Esophagus mucosa (tissue), 1 donor: ENCODE measurements at regions not wholly inside any gene's neighbourhood (a gene's known extent, or its start where the extent isn't known, plus 50 kb on each side); places are given as distances from the start of the nearest gene placed in this dataset.

Experiments
- ATAC-seq: fragments of 200-7000 bp; cut with Tn5 transposase; one replicate; pipeline ENCODE4 v1.9.1; 2020
- donor health status: DM: yes; HTN: yes; CAD: no.

- ATAC-seq: no peak
Measured at GRCh38 chr7:49376817-49377375, 396.5 kb upstream of the VWC2 start.

GRCh38 chr7:49386792-49387191, 386.6 kb upstream of the VWC2 start:
- ATAC-seq: no peak

GRCh38 chr7:49389871-49390479, 383.5 kb upstream of the VWC2 start:
- no peak for ATAC-seq

- peak; percentile 95 for ATAC-seq
Measured at GRCh38 chr7:49396229-49396628, 377.2 kb upstream of the VWC2 start.

- no peak for ATAC-seq
Measured at GRCh38 chr7:49397750-49398149, 375.7 kb upstream of the VWC2 start.

GRCh38 chr7:49398236-49398635, 375.2 kb upstream of the VWC2 start:
- no peak for ATAC-seq

- ATAC-seq: peak; percentile 74
Measured at GRCh38 chr7:49398746-49399145, 374.7 kb upstream of the VWC2 start.

- ATAC-seq: peak; percentile 82
Measured at GRCh38 chr7:49400891-49401550, 372.4 kb upstream of the VWC2 start.

- ATAC-seq: peak; percentile 74
Measured at GRCh38 chr7:49403844-49404243, 369.6 kb upstream of the VWC2 start.

GRCh38 chr7:49407205-49407604, 366.2 kb upstream of the VWC2 start:
- ATAC-seq: no peak

GRCh38 chr7:49417034-49417433, 356.4 kb upstream of the VWC2 start:
- no peak for ATAC-seq

GRCh38 chr7:49418963-49419362, 354.5 kb upstream of the VWC2 start:
- ATAC-seq: no peak

- ATAC-seq: no peak
Measured at GRCh38 chr7:49422564-49422963, 350.9 kb upstream of the VWC2 start.

GRCh38 chr7:49424109-49424508, 349.3 kb upstream of the VWC2 start:
- ATAC-seq: no peak

GRCh38 chr7:49425277-49425818, 348.1 kb upstream of the VWC2 start:
- ATAC-seq: no peak

GRCh38 chr7:49432254-49432653, 341.2 kb upstream of the VWC2 start:
- no peak for ATAC-seq

GRCh38 chr7:49433794-49434193, 339.6 kb upstream of the VWC2 start:
- ATAC-seq: no peak

- ATAC-seq: no peak
Measured at GRCh38 chr7:49434846-49435245, 338.6 kb upstream of the VWC2 start.

GRCh38 chr7:49438281-49438680, 335.2 kb upstream of the VWC2 start:
- ATAC-seq: no peak

GRCh38 chr7:49443515-49443914, 329.9 kb upstream of the VWC2 start:
- no peak for ATAC-seq

- no peak for ATAC-seq
Measured at GRCh38 chr7:49453486-49453885, 320.0 kb upstream of the VWC2 start.

- no peak for ATAC-seq
Measured at GRCh38 chr7:49479441-49479840, 294.0 kb upstream of the VWC2 start.

GRCh38 chr7:49479936-49480544, 293.4 kb upstream of the VWC2 start:
- ATAC-seq: peak; percentile 93

GRCh38 chr7:49481075-49481474, 292.4 kb upstream of the VWC2 start:
- ATAC-seq: no peak
